ENCODE measurements at regions not wholly inside any gene's neighbourhood (a gene's known extent, or its start where the extent isn't known, plus 50 kb on each side); places are given as distances from the start of the nearest gene placed in this dataset.

DNA sequence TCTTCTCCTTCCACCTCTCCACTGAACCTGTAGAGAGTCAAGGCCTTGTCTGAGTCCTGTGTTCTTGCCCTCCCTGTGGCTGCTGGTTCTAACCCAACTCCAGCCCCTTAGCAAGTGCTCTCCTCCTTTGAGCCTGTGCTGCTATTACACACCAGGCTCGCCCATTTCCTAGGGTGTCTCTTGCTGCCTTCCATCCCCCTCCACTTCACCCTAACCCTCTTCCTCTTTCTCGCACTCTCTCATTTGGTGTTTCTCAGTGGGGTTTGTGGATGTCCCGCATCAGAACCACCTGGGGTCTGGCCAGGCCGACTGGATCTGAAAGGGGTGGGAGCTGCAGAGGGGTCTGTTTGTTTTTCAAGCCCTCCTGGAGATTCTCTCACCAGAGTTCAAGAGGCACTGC, 156.7 kb downstream of the SPRY1 start:
- Histone ChIP-seq H3K36me3 (ENCODE audit: control insufficient read depth, insufficient read depth, low read length) (no peaks in the 10 kb centered on the region), H3K9ac (ENCODE audit: low read length) (no peak overlapping the region), H3K4me3 (ENCODE audit: low read length) (no peak overlapping the region), H3K4me1 (ENCODE audit: control insufficient read depth, insufficient read depth, low read length) (peaks cover 55% of the 10 kb centered on the region), H3K9me3 (ENCODE audit: control insufficient read depth, low read length) (no peaks in the 10 kb centered on the region), H3K27me3 (ENCODE audit: control insufficient read depth, insufficient read depth, low read length) (no peaks in the 10 kb centered on the region)

GRCh38 chr4:123553733-123554637, 157.4 kb downstream of the SPRY1 start:
- no peak overlapping the region for H3K4me3 ChIP-seq (ENCODE audit: low read length)
- H3K36me3 ChIP-seq (ENCODE audit: control insufficient read depth, insufficient read depth, low read length), result no peaks in the 10 kb centered on the region
- H3K27me3 ChIP-seq (ENCODE audit: control insufficient read depth, insufficient read depth, low read length), result no peaks in the 10 kb centered on the region
- peak overlapping the region; percentile 53 for H3K9ac ChIP-seq (ENCODE audit: low read length)
- H3K9me3 ChIP-seq (ENCODE audit: control insufficient read depth, low read length), result no peaks in the 10 kb centered on the region
- H3K4me1 ChIP-seq (ENCODE audit: control insufficient read depth, insufficient read depth, low read length), result peaks cover 48% of the 10 kb centered on the region

DNA sequence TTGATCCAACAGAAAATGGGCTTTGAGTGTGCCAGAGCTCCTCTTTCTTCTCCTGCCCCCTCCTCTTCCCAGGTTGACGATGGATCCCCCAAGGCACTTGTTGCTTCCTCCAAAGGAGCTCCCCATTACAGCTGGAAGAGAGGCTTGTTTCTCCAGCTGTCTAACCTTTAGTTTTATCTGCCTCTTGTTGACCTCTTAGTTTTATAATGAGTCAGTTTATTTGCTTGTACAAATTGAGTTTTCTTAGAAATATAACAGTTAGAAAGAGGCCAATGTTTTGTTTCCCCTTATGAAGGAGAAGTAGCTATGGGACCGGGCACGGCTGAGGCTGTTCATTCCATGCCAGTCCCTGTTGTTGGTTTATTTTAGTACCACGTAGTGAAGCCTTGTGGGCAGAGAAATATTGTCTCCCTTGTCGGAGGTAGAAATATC, 158.2 kb downstream of the SPRY1 start:
- peak overlapping the region; percentile 53 for H3K9ac ChIP-seq (ENCODE audit: low read length)
- H3K36me3 ChIP-seq (ENCODE audit: control insufficient read depth, insufficient read depth, low read length), result no peaks in the 10 kb centered on the region
- no peaks in the 10 kb centered on the region for H3K9me3 ChIP-seq (ENCODE audit: control insufficient read depth, low read length)
- H3K27me3 ChIP-seq (ENCODE audit: control insufficient read depth, insufficient read depth, low read length), result no peaks in the 10 kb centered on the region
- peaks cover 48% of the 10 kb centered on the region for H3K4me1 ChIP-seq (ENCODE audit: control insufficient read depth, insufficient read depth, low read length)
- no peak overlapping the region for H3K4me3 ChIP-seq (ENCODE audit: low read length)

- Histone ChIP-seq H3K4me1 (ENCODE audit: control insufficient read depth, insufficient read depth, low read length) (peaks cover 48% of the 10 kb centered on the region), H3K9ac (ENCODE audit: low read length) (peak overlapping the region; percentile 53), H3K27me3 (ENCODE audit: control insufficient read depth, insufficient read depth, low read length) (no peaks in the 10 kb centered on the region), H3K36me3 (ENCODE audit: control insufficient read depth, insufficient read depth, low read length) (no peaks in the 10 kb centered on the region), H3K9me3 (ENCODE audit: control insufficient read depth, low read length) (no peaks in the 10 kb centered on the region), H3K4me3 (ENCODE audit: low read length) (no peak overlapping the region)
These were observed 158.7 kb downstream of the SPRY1 start for GRCh38 chr4:123555233-123555806.

DNA sequence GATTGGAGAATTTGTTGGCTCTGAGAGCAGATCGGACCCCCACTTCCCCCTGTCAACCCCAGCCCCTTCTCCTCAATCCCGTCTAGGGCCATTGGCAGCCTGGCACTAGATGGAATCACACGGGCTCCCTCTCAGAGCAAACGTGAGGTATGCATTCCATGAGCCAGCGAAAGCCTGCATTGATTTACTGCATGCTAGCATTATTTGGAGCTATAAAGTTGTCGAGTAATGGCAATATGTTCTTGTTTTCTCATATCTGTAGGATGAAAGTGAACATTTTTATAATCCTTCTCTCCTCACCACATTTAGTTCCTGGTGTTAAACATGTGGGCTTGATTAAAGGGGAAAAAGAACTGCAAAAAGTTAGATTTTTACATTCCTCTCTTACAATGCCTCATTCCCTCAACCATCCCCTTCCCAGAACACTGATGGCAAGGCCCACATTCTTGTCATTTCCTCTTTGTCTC, 159.2 kb downstream of the SPRY1 start:
- H3K9me3 ChIP-seq (ENCODE audit: control insufficient read depth, low read length), result no peaks in the 10 kb centered on the region
- peaks cover 48% of the 10 kb centered on the region for H3K4me1 ChIP-seq (ENCODE audit: control insufficient read depth, insufficient read depth, low read length)
- peak overlapping the region; percentile 53 for H3K9ac ChIP-seq (ENCODE audit: low read length)
- H3K36me3 ChIP-seq (ENCODE audit: control insufficient read depth, insufficient read depth, low read length), result no peaks in the 10 kb centered on the region
- H3K4me3 ChIP-seq (ENCODE audit: low read length), result no peak overlapping the region
- no peaks in the 10 kb centered on the region for H3K27me3 ChIP-seq (ENCODE audit: control insufficient read depth, insufficient read depth, low read length)

- Histone ChIP-seq H3K36me3 (ENCODE audit: control insufficient read depth, insufficient read depth, low read length) (no peaks in the 10 kb centered on the region), H3K4me3 (ENCODE audit: low read length) (no peak overlapping the region), H3K27me3 (ENCODE audit: control insufficient read depth, insufficient read depth, low read length) (no peaks in the 10 kb centered on the region), H3K9me3 (ENCODE audit: control insufficient read depth, low read length) (no peaks in the 10 kb centered on the region), H3K4me1 (ENCODE audit: control insufficient read depth, insufficient read depth, low read length) (peaks cover 48% of the 10 kb centered on the region), H3K9ac (ENCODE audit: low read length) (no peak overlapping the region)
These were observed 159.9 kb downstream of the SPRY1 start for GRCh38 chr4:123556526-123556925.

- Histone ChIP-seq H3K9me3 (ENCODE audit: control insufficient read depth, low read length) (no peaks in the 10 kb centered on the region), H3K4me1 (ENCODE audit: control insufficient read depth, insufficient read depth, low read length) (peaks cover 43% of the 10 kb centered on the region), H3K4me3 (ENCODE audit: low read length) (no peak overlapping the region), H3K9ac (ENCODE audit: low read length) (no peak overlapping the region), H3K27me3 (ENCODE audit: control insufficient read depth, insufficient read depth, low read length) (no peaks in the 10 kb centered on the region), H3K36me3 (ENCODE audit: control insufficient read depth, insufficient read depth, low read length) (no peaks in the 10 kb centered on the region)
These were observed 161.4 kb downstream of the SPRY1 start for GRCh38 chr4:123557857-123558536.

GRCh38 chr4:123558865-123559264, 162.3 kb downstream of the SPRY1 start:
- Histone ChIP-seq H3K4me1 (ENCODE audit: control insufficient read depth, insufficient read depth, low read length) (peaks cover 34% of the 10 kb centered on the region), H3K9ac (ENCODE audit: low read length) (no peak overlapping the region), H3K36me3 (ENCODE audit: control insufficient read depth, insufficient read depth, low read length) (no peaks in the 10 kb centered on the region), H3K4me3 (ENCODE audit: low read length) (no peak overlapping the region), H3K27me3 (ENCODE audit: control insufficient read depth, insufficient read depth, low read length) (no peaks in the 10 kb centered on the region), H3K9me3 (ENCODE audit: control insufficient read depth, low read length) (no peaks in the 10 kb centered on the region)

GRCh38 chr4:123559955-123560871, 163.6 kb downstream of the SPRY1 start:
- Histone ChIP-seq H3K36me3 (ENCODE audit: control insufficient read depth, insufficient read depth, low read length) (no peaks in the 10 kb centered on the region), H3K9ac (ENCODE audit: low read length) (no peak overlapping the region), H3K27me3 (ENCODE audit: control insufficient read depth, insufficient read depth, low read length) (no peaks in the 10 kb centered on the region), H3K4me3 (ENCODE audit: low read length) (no peak overlapping the region), H3K9me3 (ENCODE audit: control insufficient read depth, low read length) (no peaks in the 10 kb centered on the region), H3K4me1 (ENCODE audit: control insufficient read depth, insufficient read depth, low read length) (peaks cover 25% of the 10 kb centered on the region)

- no peak overlapping the region for H3K9ac ChIP-seq (ENCODE audit: low read length)
- H3K9me3 ChIP-seq (ENCODE audit: control insufficient read depth, low read length), result no peaks in the 10 kb centered on the region
- no peaks in the 10 kb centered on the region for H3K27me3 ChIP-seq (ENCODE audit: control insufficient read depth, insufficient read depth, low read length)
- H3K4me3 ChIP-seq (ENCODE audit: low read length), result no peak overlapping the region
- no peaks in the 10 kb centered on the region for H3K36me3 ChIP-seq (ENCODE audit: control insufficient read depth, insufficient read depth, low read length)
- peaks cover 12% of the 10 kb centered on the region for H3K4me1 ChIP-seq (ENCODE audit: control insufficient read depth, insufficient read depth, low read length)
These were observed 164.9 kb downstream of the SPRY1 start for GRCh38 chr4:123561525-123561924.

- no peak overlapping the region for H3K9ac ChIP-seq (ENCODE audit: low read length)
These were observed 166.6 kb downstream of the SPRY1 start for GRCh38 chr4:123562994-123563750.

More at GRCh38 chr4:123562994-123563750, 166.6 kb downstream of the SPRY1 start:
- no peaks in the 10 kb centered on the region for H3K27me3 ChIP-seq (ENCODE audit: control insufficient read depth, insufficient read depth, low read length)
- no peaks in the 10 kb centered on the region for H3K36me3 ChIP-seq (ENCODE audit: control insufficient read depth, insufficient read depth, low read length)
- H3K4me3 ChIP-seq (ENCODE audit: low read length), result no peak overlapping the region
- H3K9me3 ChIP-seq (ENCODE audit: control insufficient read depth, low read length), result no peaks in the 10 kb centered on the region
- H3K4me1 ChIP-seq (ENCODE audit: control insufficient read depth, insufficient read depth, low read length), result peaks cover 4% of the 10 kb centered on the region
